Endodermal cell (in vitro differentiated cells): ENCODE measurements at regions not wholly inside any gene's neighbourhood (a gene's known extent, or its start where the extent isn't known, plus 50 kb on each side); places are given as distances from the start of the nearest gene placed in this dataset.

Source experiments
- DNase-seq: peaks from one replicate; pipeline ENCODE4 v3.0.0-alpha.2; 2017
- H3K27ac ChIP-seq: 2 replicates; pipeline ENCODE4 v1.5.1; 2013; ENCODE audit warnings: mild to moderate bottlenecking, low read depth, low read length, moderate library complexity
- H3K27me3 ChIP-seq: 2 replicates; pipeline ENCODE4 v1.6.1; 2013; ENCODE audit warnings: mild to moderate bottlenecking, low read length, moderate library complexity; ENCODE audit not compliant: insufficient read depth, control insufficient read depth, poor library complexity, severe bottlenecking
- H3K36me3 ChIP-seq: 2 replicates; pipeline ENCODE4 v1.7.0; 2013; ENCODE audit warnings: mild to moderate bottlenecking, low read length, moderate library complexity; ENCODE audit not compliant: control insufficient read depth, insufficient read depth
- H3K4me1 ChIP-seq: one replicate; pipeline ENCODE4 v1.7.0; 2013; ENCODE audit warnings: low read length; ENCODE audit not compliant: control insufficient read depth, insufficient read depth
- H3K4me3 ChIP-seq: 2 replicates; pipeline ENCODE4 v1.5.1; 2013; ENCODE audit warnings: mild to moderate bottlenecking, low read length, moderate library complexity
- H3K9ac ChIP-seq: 2 replicates; pipeline ENCODE4 v1.6.1; 2013; ENCODE audit warnings: mild to moderate bottlenecking, low read length, moderate library complexity; ENCODE audit not compliant: poor library complexity, severe bottlenecking; ENCODE audit errors: extremely low read depth
- H3K9me3 ChIP-seq: 2 replicates; pipeline ENCODE4 v1.6.1; 2013; ENCODE audit warnings: mild to moderate bottlenecking, low read length, moderate library complexity; ENCODE audit not compliant: control insufficient read depth
- H3K27ac Mint-ChIP-seq: 2 replicates; pipeline ENCODE4 v1.8.0; 2020; ENCODE audit warnings: mixed read lengths
- H3K27me3 Mint-ChIP-seq: 2 replicates; pipeline ENCODE4 v1.8.0; 2021; ENCODE audit warnings: mild to moderate bottlenecking, mixed read lengths; ENCODE audit not compliant: insufficient read depth
- H3K36me3 Mint-ChIP-seq: 2 replicates; pipeline ENCODE4 v1.8.0; 2020; ENCODE audit warnings: low read depth, mixed read lengths
- H3K4me1 Mint-ChIP-seq: 2 replicates; pipeline ENCODE4 v1.8.0; 2020; ENCODE audit warnings: mixed read lengths
- H3K4me3 Mint-ChIP-seq: 2 replicates; pipeline ENCODE4 v1.8.0; 2020; ENCODE audit warnings: mild to moderate bottlenecking, moderate library complexity, mixed read lengths
- H3K9me3 Mint-ChIP-seq: 2 replicates; pipeline ENCODE4 v1.8.0; 2020; ENCODE audit warnings: mild to moderate bottlenecking, mixed read lengths
- CTCF ChIP-seq: fragments of 200-600 bp; sonication (generic); conservative IDR thresholded peaks from 2 replicates; pipeline ENCODE4 v1.5.0; 2021; ENCODE audit warnings: antibody characterized with exemption, mild to moderate bottlenecking
- WGBS, 2 experiments: methylation state at CpG; one replicate each; pipeline versions ENCODE4 v1.1.5 to v1.1.7; 2013; ENCODE audit warnings: missing lambda C conversion rate in 2 of 2, mixed read lengths in 1 of 2; ENCODE audit not compliant: insufficient coverage in 1 of 2, insufficient read length in 1 of 2; 5-methylcytosine and 5-hydroxymethylcytosine counted together

- H3K9ac ChIP-seq, result no peak overlapping the region
- H3K27me3 ChIP-seq, result no peaks in the 10 kb centered on the region
- H3K4me3 ChIP-seq, result no peak overlapping the region
- H3K36me3 ChIP-seq, result no peaks in the 10 kb centered on the region
- peaks cover 15% of the 10 kb centered on the region for H3K9me3 ChIP-seq
- no peaks in the 10 kb centered on the region for H3K4me1 ChIP-seq
- Mint-ChIP-seq H3K4me3 (no peak overlapping the region), H3K36me3 (no peaks in the 10 kb centered on the region), H3K27ac (no peak overlapping the region), H3K4me1 (no peaks in the 10 kb centered on the region), H3K27me3 (no peaks in the 10 kb centered on the region), H3K9me3 (peaks cover 2% of the 10 kb centered on the region)
- no peak for TF ChIP-seq CTCF
- H3K27ac ChIP-seq, result no peak overlapping the region
- 88% methylated on average over 1 of the region's 2 CpGs; no CpG with 5 or more reads in 1 of the 2 experiments for WGBS, 2 experiments
- no peak for DNase-seq
These were observed 730.6 kb downstream of the TSN start for GRCh38 chr2:122486086-122486485.

- H3K4me1 ChIP-seq, result no peaks in the 10 kb centered on the region
- 94% methylated on average over 2 of the region's 3 CpGs; no CpG with 5 or more reads in 1 of the 2 experiments for WGBS, 2 experiments
- H3K9me3 Mint-ChIP-seq, result no peaks in the 10 kb centered on the region
- H3K4me1 Mint-ChIP-seq, result no peaks in the 10 kb centered on the region
- H3K27me3 ChIP-seq, result no peaks in the 10 kb centered on the region
- TF ChIP-seq CTCF, result no peak
- no peak overlapping the region for H3K27ac ChIP-seq
- H3K27ac Mint-ChIP-seq, result no peak overlapping the region
- H3K36me3 ChIP-seq, result no peaks in the 10 kb centered on the region
- no peak overlapping the region for H3K4me3 ChIP-seq
- no peaks in the 10 kb centered on the region for H3K27me3 Mint-ChIP-seq
- no peaks in the 10 kb centered on the region for H3K36me3 Mint-ChIP-seq
- no peak overlapping the region for H3K4me3 Mint-ChIP-seq
- H3K9ac ChIP-seq, result no peak overlapping the region
- peaks cover 15% of the 10 kb centered on the region for H3K9me3 ChIP-seq
- no peak for DNase-seq
These were observed 731.4 kb downstream of the TSN start for GRCh38 chr2:122486705-122487415.

- no peaks in the 10 kb centered on the region for H3K27me3 ChIP-seq
- H3K36me3 ChIP-seq, result no peaks in the 10 kb centered on the region
- H3K4me1 ChIP-seq, result no peaks in the 10 kb centered on the region
- peaks cover 15% of the 10 kb centered on the region for H3K9me3 ChIP-seq
- Mint-ChIP-seq H3K27me3 (no peaks in the 10 kb centered on the region), H3K9me3 (no peaks in the 10 kb centered on the region), H3K36me3 (no peaks in the 10 kb centered on the region), H3K4me1 (no peaks in the 10 kb centered on the region), H3K27ac (no peak overlapping the region), H3K4me3 (no peak overlapping the region)
- no peak for DNase-seq
- 86 to 90% methylated on average over 2 of the region's 2 CpGs for WGBS, 2 experiments
- no peak overlapping the region for H3K4me3 ChIP-seq
- TF ChIP-seq CTCF, result no peak
- no peak overlapping the region for H3K27ac ChIP-seq
- no peak overlapping the region for H3K9ac ChIP-seq
These were observed 735.6 kb downstream of the TSN start for GRCh38 chr2:122491011-122491410.
